HG02678 (cell line): ENCODE measurements at regions not wholly inside any gene's neighbourhood (a gene's known extent, or its start where the extent isn't known, plus 50 kb on each side); places are given as distances from the start of the nearest gene placed in this dataset.
"Not testable (repeated sequence)": the region's sequence is repeated elsewhere in the genome, so short reads cannot be mapped to it uniquely, and the experiment has no call there.

Experiments
- ATAC-seq: cut with Tn5 transposase; IDR thresholded peaks from one replicate; pipeline ENCODE4 v1.9.1; 2021; ENCODE audit warnings: mild to moderate bottlenecking, moderate library complexity; ENCODE audit not compliant: unreplicated experiment

DNA sequence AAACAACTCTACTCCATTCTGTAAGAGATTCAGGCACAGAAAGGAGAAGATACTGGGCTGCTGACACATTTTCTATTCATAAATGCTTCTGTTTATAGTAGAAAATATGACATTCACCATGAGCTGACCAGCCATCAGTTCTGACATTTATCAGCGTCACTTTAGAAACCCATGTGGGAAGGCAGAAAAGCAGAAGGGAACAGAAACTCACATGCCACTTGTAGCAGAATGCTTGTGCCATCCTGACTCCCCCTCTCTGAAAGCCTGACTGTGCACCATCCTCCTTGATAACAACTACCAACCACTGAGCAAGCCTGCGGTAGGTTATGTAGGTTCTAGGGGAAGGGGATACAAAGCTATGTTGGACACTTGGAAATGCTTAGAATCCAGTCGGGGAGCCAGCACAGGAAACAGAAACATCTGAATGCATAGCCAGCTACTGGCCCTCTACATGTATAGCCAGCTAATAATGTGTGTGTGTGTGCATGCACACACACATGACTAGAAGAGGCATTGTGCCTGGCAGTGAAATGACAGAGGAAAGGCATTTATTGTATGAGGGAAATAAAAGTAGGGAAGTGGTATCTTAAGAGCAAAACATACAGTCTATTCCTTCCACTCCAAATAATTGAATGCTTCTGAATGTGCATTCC is 104.3 kb downstream of the SPDYE17 start:
- ATAC-seq: not testable (repeated sequence)

DNA sequence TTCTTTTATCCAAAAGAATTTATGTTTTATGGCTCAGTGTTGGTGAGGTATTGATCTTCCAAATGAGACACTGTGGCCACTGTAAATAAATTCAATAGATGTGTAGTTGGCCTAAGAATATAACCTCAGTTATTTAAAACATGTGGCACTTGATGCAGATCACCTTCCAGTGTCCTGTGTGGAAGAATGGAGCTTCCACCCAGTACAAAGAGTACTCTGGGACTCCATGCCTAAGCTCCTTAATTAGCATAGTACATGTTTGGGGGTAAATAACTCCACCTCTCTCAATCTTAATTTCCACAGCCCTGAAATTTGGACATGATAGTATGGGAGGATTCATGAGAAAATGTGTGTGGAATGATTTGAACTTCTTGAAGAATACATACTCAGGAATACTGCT is 105.7 kb downstream of the SPDYE17 start:
- ATAC-seq: not testable (repeated sequence)

DNA sequence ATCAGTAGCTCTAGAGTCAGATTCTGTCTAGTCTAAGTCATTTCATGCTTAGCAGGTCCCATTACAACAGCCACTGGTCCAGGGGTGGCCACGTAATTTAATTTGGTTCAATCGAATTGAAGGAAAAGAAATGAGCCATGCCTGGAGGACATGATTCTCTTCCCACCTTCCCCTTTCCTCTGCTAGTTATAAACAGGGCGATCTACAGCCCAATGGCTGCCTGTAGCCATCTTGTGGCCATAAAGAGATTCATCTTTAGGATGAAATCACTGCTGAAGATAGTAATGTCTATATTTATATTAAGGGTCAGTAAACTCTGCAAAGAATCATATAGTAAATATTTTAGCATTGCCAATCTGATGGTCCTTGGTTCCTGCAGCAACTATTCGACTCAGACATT is 107.4 kb downstream of the SPDYE17 start:
- not testable (repeated sequence) for ATAC-seq

DNA sequence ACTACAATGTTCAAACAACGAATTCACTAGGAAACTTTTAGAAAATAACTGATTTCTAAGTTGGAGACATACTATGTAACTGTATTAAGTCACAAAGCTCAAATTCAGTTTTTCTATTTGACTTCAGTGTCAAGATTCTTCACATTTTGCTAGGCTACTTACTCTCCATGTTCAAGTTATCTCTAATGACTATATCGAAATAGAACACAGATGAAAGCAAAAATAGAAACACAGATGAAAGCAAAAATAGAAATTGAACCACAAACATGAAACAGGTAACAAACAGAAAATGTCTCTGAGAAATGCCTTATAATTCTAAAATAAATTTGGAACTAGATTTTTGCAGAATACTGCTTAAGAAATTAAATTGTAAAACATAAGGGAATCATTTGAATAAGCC is 113.5 kb downstream of the SPDYE17 start:
- not testable (repeated sequence) for ATAC-seq

DNA sequence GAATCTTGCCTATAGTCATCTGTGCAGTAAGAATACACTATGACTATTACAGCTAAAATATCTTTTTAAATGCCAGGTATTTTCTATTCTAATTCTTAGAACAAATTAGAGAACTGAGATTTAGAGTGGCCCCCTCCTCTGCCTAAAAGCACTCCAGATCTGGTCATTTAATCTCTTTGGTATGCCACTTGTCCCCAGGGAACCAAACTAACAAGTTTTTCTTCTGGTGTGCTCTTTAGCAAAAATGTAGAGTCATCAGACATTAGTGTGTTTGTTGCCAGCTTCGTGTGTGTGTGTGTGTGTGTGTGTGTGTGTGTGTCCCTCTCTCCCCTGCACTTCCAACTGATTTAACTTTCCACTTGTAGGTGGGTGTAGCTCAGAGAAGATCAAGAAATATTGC is 117.8 kb downstream of the SPDYE17 start:
- not testable (repeated sequence) for ATAC-seq

DNA sequence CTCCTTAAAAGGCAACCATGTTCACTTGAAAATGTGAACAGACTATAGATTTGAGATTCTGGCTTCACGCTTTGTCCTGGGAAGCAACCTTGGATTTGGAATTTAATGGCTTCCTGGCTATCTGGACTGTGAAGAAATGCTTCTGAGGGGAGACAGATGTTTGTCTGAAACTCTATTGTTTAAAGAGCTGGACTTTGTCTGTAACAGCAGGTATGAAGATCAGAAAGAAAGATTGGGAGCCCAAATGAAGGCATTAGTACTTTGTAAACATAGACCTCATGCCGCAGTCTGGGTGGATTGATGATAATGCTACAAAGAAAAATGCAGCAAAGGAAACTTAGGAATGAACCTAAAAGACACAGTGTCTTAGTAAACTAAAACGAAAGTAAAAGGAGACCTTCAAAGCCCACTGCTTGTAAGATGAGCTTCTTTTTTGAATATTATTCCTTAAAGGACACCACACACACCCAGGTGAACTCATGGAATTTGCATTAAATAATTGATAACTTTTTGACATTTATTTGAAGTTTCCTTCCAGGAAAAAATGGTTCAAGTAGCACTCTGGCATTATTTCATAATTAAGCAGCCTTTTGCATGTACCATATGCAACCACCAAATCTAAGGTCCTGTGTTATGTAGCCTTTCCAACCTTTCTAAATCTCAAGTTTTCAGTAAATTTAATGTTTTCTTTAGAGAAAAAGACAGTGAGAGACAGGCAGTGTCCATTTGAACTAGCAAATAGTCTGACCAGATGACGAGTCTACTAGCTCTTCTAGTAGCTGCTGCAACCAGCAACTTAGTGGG is 119.9 kb downstream of the SPDYE17 start:
- peak; percentile 53 for ATAC-seq

DNA sequence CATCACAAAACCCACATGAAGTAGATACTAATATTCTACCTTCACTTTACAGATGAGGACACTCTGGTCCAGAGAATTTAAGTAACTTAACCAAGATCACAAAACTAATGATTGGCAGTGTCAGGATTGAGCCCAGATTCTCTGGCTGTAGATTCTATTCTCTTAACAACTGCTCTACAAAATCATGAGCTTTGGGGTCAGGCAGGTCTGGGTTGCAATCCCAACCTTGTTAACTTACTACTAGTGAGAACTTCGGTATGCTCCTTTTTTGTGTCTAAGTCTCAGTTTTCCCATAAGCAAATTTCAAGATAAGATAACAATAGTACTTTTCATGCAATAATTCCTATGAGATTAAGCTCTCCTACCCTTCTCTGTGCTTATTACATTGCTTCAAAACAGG is 127.5 kb downstream of the SPDYE17 start:
- not testable (repeated sequence) for ATAC-seq

DNA sequence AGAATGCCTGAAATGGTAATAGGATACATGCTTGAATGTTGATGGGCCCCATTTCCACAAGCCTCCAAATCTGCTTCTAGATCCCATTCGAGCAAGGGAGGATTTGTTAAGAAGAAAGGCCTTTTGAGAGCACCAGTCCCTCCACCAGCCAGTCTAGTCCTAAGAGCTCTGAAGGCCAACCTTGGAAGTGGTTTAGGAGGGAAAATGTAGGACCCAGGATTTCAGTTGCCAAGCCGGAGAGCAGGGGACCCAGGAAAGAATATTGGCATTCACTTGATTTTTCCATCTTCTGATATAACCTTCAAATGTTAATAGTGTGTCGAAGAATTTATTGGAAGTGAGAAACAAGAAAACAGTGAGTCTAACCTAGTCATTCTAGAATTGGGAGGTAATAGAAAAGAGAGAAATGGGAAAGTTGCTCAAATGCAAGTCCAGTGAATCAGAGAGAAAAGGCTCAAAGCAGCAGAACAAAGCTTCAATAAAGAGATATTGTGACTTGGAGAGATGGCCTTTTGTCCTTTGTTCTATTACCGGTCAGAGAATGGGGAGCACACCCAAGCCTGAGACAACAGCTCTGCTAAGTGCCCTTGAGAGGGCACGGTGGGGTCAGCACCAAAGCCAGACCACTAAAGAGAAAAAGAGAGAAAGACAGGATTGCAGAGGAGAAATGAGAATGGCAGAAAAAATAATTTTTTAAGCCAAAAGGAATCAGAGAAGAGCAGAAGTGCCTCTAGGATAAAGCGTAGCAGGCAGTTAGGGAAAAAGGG is 130.0 kb downstream of the SPDYE17 start:
- ATAC-seq: not testable (repeated sequence)

DNA sequence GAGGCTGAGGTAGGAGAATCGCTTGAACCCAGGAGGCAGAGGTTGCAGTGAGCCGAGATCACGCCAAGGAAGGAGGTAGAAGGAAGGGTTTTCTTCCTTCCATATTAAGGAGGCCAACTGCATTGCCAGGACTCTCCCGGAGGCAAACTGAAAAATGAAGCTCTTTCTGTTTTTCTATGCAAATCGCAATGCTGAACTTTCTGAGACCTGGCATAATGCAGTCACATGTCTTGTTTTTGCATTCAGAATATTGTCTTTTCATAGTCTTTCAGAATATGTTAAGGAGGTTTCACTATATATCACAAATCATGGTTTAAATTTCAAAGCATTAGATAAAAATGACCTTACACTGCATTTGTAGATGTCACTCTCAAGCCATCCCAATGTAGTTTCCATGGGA is 133.4 kb downstream of the SPDYE17 start:
- not testable (repeated sequence) for ATAC-seq

DNA sequence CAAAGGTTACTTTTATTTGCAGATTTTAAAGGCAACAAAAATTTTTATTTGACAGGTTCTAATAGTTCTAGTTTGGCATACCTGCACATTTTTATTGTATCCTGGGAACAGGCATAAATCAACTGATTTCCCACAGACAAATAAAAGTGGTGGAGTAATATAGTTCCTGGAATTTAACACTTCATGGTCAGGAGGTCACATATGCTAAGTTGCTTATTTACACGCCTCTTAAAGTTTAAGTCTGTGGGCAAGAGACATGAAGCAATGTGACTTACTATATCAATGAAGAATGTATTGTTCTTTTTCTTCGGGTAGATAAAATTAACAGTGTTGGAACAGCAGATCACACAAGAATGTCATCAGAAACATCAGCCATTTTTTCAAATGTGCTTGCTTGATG is 135.2 kb downstream of the SPDYE17 start:
- not testable (repeated sequence) for ATAC-seq

DNA sequence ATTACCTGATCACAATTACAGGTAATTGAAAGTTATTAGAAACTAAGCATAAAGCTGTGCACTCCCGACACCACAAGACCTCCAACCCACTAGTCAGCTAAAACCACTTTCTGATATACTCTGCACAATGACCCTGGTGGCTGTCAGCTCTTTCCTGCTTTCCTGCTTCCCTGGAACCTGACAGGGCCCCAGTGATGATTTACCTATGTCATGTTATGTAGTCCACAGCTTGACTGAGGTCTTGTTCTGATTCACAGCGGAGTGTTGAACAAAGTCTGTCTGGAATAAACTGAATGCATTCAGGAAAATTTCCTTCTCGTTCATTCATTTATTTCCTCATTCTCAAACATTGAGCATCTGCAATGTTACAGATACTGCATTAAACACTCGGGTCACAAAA is 136.5 kb downstream of the SPDYE17 start:
- not testable (repeated sequence) for ATAC-seq

DNA sequence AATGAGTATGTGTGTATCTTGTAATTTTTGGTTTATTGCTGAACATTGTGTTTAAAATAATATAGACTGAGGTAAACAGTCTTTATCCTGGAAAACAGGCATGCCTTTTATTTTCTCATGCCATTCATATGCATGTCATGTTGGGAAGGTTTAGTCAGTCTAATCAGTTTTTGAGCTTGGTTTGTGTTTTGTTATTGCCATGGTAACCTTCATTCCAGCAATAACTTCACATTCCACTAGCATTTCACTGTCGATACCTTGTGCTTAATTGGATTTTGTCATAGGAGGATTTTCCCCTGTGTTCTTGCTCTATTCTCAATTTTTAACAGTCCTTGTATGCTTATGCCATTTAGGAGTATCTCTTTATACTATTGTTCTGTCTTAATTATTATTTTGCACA is 140.4 kb downstream of the SPDYE17 start:
- not testable (repeated sequence) for ATAC-seq

DNA sequence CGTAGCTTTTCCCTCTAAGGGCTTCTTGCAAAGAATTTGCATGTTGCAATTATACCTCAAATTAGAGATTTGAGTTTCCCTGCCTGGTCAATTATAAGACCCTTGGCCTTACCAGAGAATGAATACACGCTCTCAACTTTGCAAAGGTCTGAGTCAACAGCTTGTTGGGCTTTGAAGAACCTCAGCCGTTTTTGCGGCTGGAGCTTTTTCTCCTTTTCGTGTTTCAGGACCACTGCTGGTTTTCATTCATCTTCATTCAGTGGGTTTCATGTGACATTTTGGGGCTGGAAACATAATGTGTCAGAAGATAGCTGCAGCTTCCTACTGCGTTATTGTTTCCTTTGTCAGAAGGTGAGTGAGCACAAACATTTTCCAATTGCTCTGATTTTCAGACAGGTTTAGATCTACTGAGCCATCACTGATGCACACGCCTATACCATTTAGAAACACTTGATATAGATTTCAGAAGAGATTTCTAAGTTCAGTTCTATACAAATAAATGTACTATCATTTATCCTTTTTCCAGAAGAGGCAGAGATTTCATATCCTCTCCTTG is 152.3 kb downstream of the SPDYE17 start:
- not testable (repeated sequence) for ATAC-seq

DNA sequence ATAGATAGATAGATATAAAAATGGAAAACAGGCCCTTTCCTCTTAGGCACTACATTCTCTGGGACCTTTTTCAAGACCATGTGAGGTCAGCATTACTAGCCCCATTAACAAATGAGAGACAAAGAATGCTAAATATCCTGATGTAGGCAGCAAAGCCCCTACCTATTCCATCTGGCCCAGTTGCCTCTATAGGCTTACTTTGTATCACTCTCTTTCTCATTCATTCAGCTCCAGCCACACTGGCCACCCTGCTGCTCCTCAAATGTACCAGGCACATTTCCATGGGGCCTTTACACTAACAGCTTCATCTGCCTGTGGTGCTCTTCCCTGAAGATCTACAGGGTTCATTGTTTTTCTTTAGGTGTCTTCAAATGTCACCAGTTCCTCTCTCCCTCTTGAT is 156.4 kb downstream of the SPDYE17 start:
- ATAC-seq: not testable (repeated sequence)

DNA sequence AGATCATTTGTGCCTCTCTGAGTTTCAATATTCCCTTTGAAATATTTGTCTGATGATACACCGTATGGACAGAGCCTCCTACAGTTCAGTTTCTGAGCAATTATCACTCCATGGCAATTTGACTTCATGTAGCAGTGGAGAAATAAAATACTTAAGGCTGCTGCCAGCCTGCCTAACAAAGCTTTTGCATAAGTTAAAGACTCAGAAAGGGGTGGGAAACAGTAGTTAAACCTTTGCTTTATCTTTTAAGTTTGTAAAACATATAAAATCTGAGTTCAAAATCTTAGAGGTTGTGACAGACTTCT is 161.7 kb downstream of the SPDYE17 start:
- ATAC-seq: not testable (repeated sequence)

DNA sequence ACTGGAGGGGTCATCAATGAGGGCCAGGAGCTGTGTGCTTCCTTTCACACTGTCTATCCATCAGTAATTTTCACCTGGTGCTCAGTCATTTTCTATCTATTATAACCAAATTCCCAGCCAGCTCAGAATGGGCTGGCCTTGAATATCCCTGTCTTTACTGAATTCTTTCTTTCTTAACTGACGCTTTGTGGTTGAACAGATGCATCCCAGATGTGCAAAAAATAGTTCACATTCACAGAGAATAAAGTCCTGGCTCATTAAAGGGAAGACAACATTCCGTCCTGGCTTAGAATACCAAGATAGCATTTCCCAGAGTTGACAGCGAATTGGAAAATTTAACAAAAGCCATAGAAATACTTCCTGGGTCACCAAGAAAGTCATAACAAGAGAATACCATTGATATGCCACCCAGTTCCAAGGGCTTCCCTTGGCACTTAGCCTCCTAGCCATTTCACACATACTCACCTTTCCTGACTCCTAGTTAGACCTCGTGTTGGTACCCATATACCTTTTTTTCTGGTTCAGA is 164.7 kb downstream of the SPDYE17 start:
- ATAC-seq: not testable (repeated sequence)

DNA sequence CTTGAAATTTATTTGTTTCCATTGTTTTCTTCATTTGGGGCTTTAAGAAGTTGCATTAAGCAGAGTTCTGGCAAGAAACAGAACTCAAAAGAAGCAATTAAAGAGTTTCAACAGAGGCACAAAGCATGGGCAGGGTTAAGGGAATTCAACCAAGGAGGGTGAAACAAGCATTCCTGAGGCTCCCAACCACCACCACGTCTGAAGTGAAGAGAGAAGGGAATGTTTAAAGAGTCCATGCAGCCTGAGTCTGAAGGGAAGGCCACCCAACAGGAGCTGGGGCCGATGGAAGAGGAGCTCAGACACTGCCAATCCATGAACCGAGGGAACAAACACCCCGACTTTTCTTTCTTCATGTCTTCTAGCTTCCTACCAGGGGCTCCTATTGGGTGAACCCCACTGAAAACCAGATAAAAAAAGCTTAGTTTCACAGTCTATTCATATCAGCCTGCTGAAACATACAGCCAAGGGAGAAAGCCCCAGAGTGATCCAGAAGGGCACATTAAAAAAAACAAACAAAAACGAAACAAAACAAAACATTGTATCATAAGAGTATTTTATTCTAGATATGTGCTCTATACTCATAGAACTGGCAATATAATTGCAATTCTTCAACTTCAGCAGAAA is 168.9 kb downstream of the SPDYE17 start:
- not testable (repeated sequence) for ATAC-seq

DNA sequence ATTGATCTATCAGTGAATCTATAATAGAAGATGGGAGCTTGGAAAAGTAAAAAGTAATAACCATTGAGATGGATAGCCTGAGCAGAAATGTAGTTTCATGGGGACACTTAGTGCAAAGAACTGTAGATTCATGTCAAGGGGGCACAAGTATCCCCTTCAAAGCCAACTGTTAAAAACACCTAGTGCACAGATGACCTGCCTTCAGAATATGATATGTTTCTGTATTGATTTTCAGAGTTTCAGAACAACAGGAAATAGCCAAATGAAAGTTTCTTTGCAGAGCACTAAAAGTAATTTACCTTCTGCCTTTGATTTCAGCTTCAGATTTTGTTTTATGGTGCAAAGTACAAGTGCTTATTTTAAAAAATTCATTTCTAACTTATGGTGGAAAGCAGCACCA is 169.9 kb downstream of the SPDYE17 start:
- peak; percentile 42 for ATAC-seq

DNA sequence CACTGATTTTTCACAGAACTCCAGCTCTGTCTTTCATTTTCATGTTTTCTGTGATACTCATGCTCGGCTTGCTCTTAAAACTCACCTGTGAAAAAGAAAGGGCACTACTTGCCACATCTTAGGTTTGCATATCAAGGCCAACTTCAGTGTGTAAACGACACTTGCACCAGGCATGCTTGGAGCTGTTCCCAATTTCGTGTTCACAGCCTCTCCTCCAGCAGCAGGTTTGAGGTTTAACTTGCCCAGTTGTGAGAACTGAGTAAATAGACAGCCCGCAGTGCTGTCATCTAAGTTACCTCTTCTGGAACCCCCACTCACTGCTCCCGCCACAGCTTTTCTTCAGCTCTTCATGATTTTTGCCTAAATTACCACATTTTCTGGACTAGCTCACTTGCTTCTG is 172.2 kb downstream of the SPDYE17 start:
- ATAC-seq: peak; percentile 44

DNA sequence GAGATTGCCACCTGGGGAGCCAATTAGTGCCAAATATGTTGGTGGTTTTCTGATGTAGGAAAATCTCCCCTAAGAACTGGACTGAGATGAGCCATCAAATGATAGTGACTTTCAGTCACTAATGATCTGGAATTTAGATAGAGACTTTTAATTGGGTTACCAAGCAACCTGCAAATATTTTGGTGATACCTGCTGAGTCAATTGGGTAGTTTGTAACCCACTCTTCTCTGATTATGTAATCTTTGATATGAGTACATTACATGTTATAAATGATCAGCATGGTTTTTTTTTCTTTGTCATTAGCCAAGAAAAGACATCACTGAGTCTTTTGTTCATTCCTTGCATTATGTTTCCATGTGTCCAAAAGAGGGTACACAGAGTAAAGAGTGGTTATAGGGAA is 177.5 kb downstream of the SPDYE17 start:
- ATAC-seq: not testable (repeated sequence)
